Mucosa of descending colon (tissue), 3 donors: ENCODE measurements at regions not wholly inside any gene's neighbourhood (a gene's known extent, or its start where the extent isn't known, plus 50 kb on each side); places are given as distances from the start of the nearest gene placed in this dataset.

Source experiments
- ATAC-seq: fragments of 200-7000 bp; cut with Tn5 transposase; one replicate; pipeline ENCODE4 v1.9.1; 2020; ENCODE audit warnings: mild to moderate bottlenecking, moderate library complexity
- DNase-seq, 3 donors: peaks; one replicate each; pipeline ENCODE4 v3.0.0-alpha.2; 2020
- H3K36me3 ChIP-seq: fragments of 200-600 bp; one replicate; pipeline ENCODE4 v1.8.0; 2021; ENCODE audit warnings: low read depth, mild to moderate bottlenecking
- H3K4me1 ChIP-seq: fragments of 200-600 bp; one replicate; pipeline ENCODE4 v1.8.0; 2021; ENCODE audit warnings: low read depth, mild to moderate bottlenecking
- H3K4me3 ChIP-seq: fragments of 200-600 bp; one replicate; pipeline ENCODE4 v1.8.0; 2021; ENCODE audit warnings: mild to moderate bottlenecking
- H3K9me3 ChIP-seq: fragments of 200-600 bp; one replicate; pipeline ENCODE4 v1.8.0; 2021; ENCODE audit warnings: mild to moderate bottlenecking
- intact Hi-C, 2 donors: fragments of 100-400 bp; cut with DNase I in 1 of 2; cut with micrococcal nuclease in 1 of 2; formaldehyde crosslinking; loops; one replicate each; pipeline versions ENCODE4 v1.11.0 to v1.11.1; 2022; cut with DNase I, micrococcal nuclease
- TF ChIP-seq, protein P1 (sequence below): fragments of 200-600 bp; IDR thresholded peaks from one replicate; pipeline ENCODE4 v1.8.0; 2022; ENCODE audit warnings: antibody characterized with exemption, mild to moderate bottlenecking
- donor health status: DM: no; HTN: no; CAD: no; lungs with moderate emphysema.
- donor health status: DM: no; HTN: no; CAD: no.
- donor health status: DM: no; HTN: yes; CAD: no.

DNA sequence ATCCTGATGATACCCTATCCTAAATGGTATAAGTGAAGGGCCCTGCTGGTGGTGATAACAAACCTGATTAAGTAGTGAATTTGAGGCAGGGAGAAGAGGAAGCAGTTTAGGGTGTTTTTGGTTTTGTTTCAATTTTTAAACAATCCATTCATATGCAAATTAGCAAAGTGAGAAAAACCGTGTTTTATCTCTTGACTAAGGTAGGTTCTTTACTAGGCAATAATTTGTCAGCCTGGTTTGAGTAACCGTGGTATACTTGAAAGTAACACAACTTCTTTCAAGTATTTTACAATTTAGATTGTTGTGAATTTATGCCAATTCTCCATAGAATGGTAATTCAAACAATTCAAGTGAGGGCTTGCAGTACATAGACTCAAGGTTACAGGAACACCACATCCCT, 177.8 kb upstream of the CD180 start:
- no peak for ATAC-seq
- TF ChIP-seq, protein P1, sequence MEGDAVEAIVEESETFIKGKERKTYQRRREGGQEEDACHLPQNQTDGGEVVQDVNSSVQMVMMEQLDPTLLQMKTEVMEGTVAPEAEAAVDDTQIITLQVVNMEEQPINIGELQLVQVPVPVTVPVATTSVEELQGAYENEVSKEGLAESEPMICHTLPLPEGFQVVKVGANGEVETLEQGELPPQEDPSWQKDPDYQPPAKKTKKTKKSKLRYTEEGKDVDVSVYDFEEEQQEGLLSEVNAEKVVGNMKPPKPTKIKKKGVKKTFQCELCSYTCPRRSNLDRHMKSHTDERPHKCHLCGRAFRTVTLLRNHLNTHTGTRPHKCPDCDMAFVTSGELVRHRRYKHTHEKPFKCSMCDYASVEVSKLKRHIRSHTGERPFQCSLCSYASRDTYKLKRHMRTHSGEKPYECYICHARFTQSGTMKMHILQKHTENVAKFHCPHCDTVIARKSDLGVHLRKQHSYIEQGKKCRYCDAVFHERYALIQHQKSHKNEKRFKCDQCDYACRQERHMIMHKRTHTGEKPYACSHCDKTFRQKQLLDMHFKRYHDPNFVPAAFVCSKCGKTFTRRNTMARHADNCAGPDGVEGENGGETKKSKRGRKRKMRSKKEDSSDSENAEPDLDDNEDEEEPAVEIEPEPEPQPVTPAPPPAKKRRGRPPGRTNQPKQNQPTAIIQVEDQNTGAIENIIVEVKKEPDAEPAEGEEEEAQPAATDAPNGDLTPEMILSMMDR = no peak

GRCh38 chr5:67373518-67373917, 176.9 kb upstream of the CD180 start:
- DNase-seq = no peak
- TF ChIP-seq, protein P1 = no peak
- no peaks in the 10 kb centered on the region for H3K36me3 ChIP-seq
- no peak overlapping the region for H3K4me3 ChIP-seq
- H3K4me1 ChIP-seq = no peaks in the 10 kb centered on the region
- no peak for ATAC-seq
- no peaks in the 10 kb centered on the region for H3K9me3 ChIP-seq
- intact Hi-C loops = no loop called here

More for the DNA sequence above, 177.8 kb upstream of the CD180 start:
- DNase-seq = no peak
- Histone ChIP-seq H3K9me3 (no peaks in the 10 kb centered on the region), H3K4me3 (no peak overlapping the region), H3K4me1 (no peaks in the 10 kb centered on the region), H3K36me3 (no peaks in the 10 kb centered on the region)
- intact Hi-C loops = no loop called here

DNA sequence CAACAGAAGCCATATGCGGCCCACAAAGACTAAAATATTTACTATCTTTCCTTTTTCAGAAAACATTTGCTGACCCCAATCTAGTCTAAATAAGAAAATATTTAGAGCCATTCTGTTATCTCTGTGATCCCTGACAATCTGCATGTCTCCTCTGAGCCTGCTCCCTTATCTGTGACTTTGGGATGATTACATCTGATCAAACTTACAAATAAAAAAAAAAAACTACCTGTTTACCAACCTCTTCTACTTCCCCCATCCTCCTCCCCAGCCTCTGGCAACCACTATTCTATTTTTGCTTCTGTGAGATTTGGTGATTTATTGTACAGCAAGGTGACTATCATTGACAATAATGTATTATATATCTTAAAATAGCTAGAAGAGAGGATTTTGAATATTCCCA, 176.3 kb upstream of the CD180 start:
- Histone ChIP-seq H3K4me1 (no peaks in the 10 kb centered on the region), H3K36me3 (no peaks in the 10 kb centered on the region), H3K4me3 (no peak overlapping the region), H3K9me3 (no peaks in the 10 kb centered on the region)
- ATAC-seq (no peak), DNase-seq (no peak)
- TF ChIP-seq, protein P1 = no peak
- intact Hi-C loops = no loop called here

GRCh38 chr5:67371924-67372323, 175.3 kb upstream of the CD180 start:
- H3K4me3 ChIP-seq = no peak overlapping the region
- intact Hi-C loops = no loop called here
- DNase-seq = no peak
- TF ChIP-seq, protein P1 = no peak
- ATAC-seq = no peak
- H3K9me3 ChIP-seq = no peaks in the 10 kb centered on the region
- H3K4me1 ChIP-seq = no peaks in the 10 kb centered on the region
- no peaks in the 10 kb centered on the region for H3K36me3 ChIP-seq

GRCh38 chr5:67366691-67367395, 170.2 kb upstream of the CD180 start:
- intact Hi-C loops = no loop called here
- TF ChIP-seq, protein P1 = no peak
- ATAC-seq (no peak), DNase-seq (no peak)
- H3K4me3 ChIP-seq = no peak overlapping the region
- H3K4me1 ChIP-seq = no peaks in the 10 kb centered on the region
- H3K36me3 ChIP-seq = no peaks in the 10 kb centered on the region
- no peaks in the 10 kb centered on the region for H3K9me3 ChIP-seq

DNA sequence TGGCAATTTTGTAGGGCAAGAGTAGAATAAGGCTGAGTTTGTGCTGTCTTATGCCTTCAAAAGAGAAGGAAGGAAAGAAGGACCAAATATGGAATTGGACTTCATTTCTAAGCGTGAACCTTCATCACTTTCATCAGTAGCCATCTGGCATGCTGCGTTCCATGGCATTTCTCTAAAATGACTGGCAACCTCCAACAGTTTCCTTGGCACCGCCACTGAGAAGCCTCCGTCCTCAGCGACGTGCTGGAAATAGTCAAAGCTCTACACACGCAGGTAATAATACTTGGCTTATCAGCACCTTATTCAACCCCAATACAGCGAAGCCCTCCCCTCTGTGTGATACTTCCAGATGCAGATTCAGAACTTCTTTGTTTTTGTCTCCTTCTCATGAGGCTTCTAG, 169.7 kb upstream of the CD180 start:
- Histone ChIP-seq H3K4me3 (no peak overlapping the region), H3K9me3 (no peaks in the 10 kb centered on the region), H3K36me3 (no peaks in the 10 kb centered on the region), H3K4me1 (no peaks in the 10 kb centered on the region)
- TF ChIP-seq, protein P1 = no peak
- ATAC-seq (no peak), DNase-seq (no peak)
- intact Hi-C loops = no loop called here
